ENCODE measurements at regions not wholly inside any gene's neighbourhood (a gene's known extent, or its start where the extent isn't known, plus 50 kb on each side); places are given as distances from the start of the nearest gene placed in this dataset.
"Not testable (repeated sequence)": the region's sequence is repeated elsewhere in the genome, so short reads cannot be mapped to it uniquely, and the experiment has no call there.

DNA sequence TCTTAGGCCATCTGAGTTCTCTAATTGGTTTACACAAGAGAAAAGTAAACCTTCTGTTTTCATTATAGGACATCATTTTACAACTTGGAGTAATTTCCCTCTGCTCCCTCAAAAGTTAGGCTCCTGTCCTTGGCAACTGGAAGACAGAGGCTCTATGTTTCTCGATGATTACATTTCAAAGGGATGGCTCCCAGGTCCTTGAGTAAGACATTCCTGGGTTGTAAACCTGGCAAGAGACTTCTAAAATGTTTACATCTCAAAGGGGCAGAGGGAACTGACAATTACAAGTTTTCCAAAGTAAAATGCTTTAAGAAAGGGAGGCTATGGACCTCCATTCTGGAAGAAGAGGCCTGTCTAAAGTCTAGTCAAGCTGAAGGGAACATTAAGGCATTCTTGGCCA lies 268.3 kb upstream of the REG3G start:
- DNase-seq: no peak

DNA sequence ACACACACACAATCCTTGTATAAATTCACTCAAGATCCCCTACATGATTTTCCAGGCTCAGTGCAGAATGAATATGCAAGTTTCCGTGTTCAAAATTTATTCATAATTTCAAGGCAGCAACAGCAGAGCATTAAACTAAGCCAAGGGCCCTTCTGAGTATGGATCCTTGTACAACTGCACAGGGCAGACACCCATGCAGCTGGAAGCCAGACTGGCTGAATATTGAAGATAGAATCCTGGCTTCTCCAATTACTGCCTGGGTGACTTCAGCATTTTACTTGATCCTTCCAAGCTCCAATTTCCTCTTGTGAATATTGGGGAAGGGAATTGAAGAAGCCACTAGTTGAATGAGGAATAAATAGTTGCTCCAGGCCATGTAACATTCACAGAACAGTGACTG lies 267.9 kb upstream of the REG3G start:
- no peak for DNase-seq

DNA sequence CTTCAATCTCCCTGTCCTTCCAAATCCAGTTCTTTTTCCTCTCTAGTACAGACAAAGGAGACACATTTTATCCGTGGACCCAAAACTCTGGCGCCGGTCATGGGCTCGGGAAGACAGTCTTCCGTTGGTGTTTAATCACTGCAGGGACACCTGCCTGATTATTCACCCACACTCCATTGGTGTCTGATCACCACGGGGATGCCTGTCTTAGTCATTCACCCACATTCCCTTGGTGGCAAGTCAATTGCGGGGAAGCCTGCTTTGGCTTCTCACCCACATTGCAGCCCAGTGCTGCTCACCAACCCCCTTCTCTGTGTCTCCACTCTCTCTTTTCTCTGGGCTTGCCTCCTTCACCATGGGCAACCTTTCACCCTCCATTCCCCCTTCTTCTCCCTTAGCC lies 266.7 kb upstream of the REG3G start:
- DNase-seq: not testable (repeated sequence)

DNA sequence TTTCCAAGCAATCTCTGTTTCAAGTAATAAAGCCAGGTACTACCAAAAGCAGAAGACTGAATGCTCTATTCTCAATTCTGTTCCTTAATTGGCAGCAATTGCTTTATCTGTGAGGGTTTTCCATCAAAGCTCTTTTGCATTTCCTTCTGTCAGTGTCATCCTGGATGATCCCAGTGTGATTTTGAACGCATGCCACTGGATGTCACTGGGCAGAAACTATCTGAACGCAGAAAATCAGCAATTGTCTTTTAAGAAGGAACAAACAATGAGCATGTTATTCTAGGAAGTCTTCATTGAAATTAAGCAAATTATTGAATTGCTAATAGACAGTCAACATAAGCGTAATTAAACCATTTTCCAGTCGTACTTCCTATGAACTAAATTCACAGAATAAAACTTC lies 259.0 kb upstream of the REG3G start:
- DNase-seq: no peak

DNA sequence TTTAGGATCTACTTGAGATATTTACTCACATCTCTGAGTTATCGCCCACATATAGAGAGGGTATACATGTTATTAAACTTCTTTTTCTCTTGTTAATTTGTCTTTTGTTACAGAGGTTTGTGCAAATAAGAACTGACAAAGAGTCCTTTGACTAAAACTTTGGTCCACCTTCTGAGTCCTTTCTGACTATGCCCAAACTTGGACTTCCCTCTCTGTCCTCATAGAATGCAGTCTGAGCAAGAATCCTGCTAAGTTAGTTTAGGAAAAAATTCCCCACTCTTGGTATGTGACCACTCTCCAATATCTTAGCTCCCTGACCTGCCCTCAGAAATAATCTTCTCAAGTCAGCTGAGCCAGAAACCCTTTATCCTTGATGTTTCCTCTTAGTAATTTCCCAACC lies 257.5 kb upstream of the REG3G start:
- no peak for DNase-seq

DNA sequence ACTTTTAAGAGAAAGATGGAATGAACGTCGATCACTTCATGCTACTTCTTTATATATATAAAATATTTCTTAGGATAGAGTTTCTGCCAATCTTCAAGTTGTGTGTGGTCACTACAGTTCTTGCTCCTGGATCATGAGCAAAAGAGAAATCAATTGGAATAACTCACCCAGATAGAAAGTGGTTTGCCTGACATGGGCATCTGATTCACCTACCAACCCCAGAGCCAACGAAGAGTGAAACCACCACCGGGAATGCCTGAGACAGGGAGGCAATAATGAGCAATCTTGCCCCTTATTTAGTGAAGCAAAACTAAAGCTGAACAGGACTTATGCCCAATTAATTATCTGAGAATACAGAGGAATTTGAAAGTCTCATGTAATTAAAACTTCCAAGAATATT lies 250.2 kb upstream of the REG3G start:
- DNase-seq: no peak

DNA sequence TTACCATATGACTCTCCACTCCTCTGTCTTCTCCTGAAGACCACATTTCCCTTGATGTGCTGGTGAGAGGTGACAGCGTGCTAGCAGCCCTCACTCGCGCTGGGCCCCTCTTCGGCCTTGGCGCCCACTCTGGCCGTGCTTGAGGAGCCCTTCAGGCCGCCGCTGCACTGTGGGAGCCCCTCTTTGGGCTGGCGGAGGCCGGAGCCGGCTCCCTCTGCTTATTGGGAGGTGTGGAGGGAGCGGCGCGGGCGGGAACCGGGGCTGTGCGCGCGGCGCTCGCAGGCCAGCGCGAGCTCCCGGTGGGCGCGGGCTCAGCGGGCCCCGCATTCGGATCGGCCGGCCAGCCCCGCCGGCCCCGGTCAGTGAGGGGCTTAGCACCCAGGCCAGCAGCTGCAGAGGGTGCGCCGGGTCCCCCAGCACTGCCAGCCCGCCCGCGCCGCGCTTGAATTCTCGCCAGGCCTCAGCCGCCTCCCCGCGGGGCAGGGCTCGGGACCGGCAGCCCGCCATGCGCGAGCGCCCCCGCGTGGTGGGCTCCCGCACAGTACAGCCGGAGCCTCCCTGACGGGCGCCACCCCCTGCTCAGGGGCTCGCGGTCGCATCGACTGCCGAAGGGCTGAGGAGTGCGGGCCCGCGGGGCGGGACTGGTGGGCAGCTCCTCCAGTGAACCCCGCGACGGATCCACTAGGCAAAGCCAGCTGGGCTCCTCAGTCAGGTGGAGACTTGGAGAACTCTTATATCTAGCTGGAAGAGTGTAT lies 246.6 kb upstream of the REG3G start:
- no peak for DNase-seq

DNA sequence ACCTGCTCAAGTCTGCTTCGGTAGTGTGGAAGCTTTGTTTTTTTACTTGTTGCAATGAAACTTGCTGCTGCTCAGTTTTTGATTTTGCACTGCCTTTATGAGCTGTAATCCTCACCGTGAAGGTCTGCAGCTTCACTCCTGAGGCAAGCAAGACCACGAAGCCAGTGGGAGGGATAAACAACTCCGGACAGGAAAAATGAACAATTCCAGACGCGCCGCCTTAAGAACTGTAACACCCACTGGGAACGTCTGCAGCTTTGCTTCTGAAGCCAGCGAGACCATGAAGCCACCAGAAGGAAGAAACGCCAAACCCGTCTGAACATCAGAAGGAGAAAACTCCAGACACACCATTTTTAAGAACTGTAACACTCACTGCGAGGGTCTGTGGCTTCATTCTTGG lies 245.7 kb upstream of the REG3G start:
- DNase-seq: no peak

DNA sequence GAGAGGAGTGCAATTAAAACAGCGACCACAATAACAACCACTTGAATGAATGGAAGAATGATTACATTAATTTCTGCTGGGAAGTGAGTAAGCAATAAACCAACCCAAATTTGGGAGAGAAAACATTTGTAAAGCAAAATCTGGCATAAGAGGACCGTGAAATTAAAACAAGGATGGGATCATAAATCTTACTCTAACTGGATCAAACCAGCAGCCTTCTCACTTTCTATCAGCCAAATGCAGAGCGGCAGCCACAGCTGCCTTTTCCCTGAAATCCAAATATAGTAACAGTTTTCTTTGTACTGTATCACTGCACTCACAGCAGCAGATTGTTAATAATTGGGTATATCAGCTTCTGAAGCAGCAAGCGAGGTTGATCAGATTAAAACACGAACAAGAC lies 245.2 kb upstream of the REG3G start:
- DNase-seq: no peak

DNA sequence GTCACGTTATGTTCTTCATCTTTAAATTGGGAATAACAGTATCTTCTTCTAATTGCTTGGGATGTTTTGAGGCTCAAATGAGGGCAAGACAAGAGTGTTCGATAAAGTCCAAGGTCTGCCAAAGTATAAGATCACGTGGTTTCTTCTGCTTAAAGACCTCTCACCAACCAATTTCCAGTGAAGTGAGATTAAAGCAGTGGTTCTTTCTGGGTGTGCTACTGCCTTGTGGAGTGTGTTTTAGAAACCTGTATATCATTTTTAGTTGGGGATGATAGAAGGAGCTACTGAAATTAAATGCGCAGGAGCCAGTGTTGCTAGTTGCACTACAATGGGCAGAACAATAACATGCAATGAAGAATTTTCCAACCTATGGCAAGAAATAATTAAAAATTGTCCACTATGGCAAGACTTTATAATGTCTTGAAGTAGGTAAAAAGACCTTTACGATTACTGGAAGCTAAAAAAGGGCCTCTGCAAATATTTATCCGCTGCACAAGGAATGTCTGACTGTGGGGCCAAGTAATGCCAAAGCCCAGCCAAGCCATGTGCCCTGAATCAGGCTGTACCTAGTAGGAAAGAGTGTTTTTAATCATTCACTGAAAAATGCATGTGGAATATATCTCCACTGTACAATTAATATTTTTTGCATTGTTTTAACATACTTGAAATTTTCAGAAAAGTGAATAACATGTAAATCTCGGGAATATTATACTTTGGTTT lies 244.5 kb upstream of the REG3G start:
- no peak for DNase-seq

DNA sequence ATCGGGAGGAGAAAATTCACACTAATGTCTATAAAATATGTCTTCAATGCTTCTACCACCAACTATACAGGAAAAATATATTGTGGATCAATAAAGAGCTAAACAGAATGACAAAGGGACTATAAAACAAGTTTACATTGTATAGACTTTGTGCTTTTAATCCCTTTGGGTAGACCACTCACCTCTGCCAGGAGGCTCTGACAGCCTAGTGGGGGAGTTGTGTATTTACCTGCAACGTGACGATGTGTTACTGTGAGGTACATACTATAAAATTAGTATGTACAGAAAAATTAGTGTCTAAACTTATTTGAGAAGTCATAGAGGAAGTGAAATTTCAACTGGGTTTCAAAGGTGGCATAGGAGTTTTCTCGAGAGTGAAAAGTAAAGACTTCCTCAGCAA lies 243.3 kb upstream of the REG3G start:
- DNase-seq: no peak

DNA sequence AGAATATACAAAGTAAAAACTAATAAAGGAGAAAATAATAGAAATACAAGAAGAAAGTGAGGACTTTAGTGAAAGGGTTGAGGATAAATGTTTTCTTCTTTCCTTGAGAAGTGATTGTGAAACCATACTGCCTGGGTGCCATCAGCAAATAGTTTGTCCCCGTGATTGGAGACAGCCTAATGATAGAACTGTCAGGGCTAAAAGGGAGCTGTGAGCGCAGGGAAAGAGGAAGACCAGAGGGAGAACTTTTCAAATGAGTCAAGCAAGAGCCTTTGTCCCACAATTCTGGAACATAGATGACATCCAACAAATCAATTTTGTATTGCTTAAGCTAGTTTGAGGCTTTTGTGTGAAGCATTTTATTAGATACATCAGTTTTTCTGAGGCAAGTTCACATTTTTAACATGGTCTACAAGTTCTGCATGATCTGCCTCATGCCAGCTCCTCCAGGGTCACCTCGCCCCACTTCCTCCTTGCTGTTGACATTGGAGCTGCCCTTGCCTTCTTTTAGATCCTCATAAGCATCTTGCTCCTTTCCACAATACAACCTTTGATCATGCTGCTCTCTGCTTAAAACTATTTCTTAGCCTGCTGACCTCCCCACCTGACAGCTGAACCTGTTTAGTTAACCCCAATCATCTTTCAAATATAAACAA lies 213.4 kb upstream of the REG3G start:
- DNase-seq: no peak

DNA sequence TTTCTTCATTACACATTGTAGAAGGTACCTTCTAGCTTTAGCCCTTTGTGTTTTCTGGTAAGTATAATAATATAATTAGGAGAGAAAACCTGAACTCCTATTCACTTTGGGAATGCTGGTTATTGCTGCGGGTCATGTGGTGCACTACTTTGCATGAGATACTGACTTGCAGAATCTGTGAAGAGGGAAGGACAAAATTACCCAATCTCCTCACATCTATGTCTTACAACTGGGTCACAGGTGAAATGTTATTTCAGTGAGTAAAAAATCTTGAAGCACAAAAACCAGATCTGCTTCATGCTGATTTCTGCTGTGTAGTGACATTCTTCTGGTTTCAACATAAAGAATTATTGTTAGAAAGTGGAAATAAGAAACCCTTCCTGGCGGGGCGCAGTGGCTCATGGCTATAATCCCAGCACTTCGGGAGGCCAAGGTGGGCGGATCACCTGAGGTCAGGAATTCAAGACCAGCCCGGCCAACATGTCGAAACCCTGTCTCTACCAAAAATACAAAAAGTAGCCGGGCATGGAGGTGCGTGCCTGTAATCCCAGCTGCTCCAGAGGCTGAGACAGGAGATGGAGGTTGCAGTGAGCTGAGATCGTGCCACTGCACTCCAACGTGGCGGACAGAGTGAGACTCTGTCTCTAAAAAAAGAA lies 211.0 kb upstream of the REG3G start:
- DNase-seq: no peak

DNA sequence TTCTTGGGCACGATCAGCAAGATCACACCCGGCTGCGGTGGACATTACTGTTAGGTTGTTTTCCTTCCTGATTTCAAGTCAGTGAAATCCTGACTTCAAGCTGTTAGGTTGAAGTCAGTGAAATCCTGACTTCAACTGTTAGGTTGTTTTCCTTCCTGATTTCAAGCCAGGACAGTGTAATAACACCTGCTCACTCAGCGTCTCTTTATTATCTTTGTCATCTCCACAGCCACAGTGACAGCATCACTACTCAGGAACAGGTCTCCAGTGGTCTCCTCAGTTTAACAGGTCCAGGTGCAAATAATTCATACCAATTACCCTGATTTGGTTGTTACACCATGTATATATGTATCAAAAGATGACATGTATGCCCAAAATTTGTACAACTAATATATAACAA lies 208.1 kb upstream of the REG3G start:
- DNase-seq: no peak

DNA sequence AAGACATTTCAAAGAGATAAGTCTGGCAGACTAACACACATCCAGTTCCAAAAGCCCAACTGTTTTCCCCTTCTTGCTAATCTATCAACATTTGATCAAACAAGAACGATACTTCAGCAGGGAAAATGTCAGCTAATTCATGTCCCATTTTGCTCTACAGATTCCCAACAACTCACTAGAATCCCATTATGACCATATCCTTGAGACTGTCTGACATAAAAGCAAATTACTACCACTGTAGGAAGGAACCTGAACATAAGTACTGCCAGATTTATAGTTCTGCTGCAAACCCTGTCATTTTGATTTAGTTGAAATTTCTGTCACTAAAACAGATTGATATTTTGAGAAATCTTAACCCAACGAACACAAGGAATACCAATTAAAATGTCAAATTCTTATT lies 193.0 kb upstream of the REG3G start:
- no peak for DNase-seq

DNA sequence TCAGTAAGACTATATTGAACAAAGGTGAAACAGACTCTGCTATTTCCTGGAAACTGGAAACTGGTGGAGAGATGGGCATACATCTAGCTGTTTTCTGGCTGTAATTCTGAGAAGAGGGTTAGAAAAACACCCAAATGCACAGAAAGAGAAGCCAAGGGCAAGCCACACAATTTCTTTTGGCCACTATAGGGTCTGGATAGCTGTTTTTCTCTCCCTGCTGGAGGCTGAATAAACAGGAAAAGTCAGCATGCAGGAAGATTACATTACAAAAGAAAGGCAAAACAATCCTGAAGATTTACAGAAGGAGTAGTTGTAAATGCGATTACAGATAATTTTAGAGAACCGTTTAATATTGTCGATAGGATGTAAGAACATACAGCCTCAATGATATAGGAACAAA lies 186.2 kb upstream of the REG3G start:
- DNase-seq: no peak

DNA sequence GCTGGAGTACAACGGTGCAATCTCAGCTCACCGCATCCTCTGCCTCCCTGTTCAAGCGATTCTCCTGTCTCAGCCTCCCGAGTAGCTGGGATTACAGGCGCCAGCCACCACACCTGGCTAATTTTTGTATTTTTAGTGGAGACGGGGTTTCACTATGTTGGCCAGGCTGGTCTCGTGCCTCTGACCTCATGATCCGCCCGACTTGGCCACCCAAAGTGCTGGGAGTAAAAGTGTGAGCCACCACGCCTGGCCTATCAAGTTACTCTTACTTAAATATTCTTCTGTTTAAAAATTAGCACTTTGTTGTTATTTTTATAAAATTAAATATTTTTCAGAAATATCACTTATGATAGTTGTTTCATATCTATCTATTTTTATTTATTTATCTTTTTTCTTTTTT lies 185.2 kb upstream of the REG3G start:
- DNase-seq: not testable (repeated sequence)

DNA sequence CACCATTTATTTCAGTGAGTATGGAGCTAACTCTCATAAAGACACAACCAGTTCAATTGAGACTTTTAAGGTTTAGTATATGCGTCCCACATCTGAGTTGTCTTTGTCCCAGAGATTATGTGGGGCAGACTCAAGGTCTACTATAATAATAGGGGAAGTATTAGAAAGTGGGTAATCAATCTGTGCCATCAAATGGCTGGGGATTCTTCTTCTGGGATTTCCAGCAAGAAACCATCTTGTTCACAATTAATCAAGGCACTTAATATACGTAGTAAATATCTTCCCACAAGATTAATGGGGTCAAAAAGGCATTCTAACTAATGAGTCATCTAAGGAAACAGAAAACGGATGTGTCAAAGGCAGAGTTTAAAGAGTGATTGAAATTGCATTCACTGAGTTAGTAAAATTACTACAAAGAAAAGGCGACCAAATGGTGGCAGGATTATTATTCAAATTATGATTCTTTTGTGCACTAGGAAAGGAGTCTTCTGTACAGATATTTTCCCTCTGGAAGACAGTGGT lies 179.8 kb upstream of the REG3G start:
- no peak for DNase-seq

DNA sequence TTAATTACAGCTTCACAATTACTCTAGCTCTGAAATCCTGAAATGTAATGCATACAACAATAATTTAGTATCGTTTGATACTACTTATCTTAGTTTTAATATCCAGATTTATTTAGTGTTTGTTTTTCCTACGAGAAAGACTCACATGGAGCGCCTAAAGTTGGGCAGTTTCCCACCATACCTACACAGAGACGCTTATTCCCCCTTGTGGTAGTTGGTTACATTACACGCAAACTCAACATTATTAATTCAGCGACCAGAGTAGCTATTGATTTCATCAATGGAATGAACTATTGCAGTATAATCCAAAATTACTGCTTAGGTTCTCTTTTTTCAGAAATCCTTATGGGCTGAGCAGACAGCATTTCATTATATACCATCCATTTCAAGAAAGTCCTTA lies 164.0 kb upstream of the REG3G start:
- peak; percentile 8 for DNase-seq

DNA sequence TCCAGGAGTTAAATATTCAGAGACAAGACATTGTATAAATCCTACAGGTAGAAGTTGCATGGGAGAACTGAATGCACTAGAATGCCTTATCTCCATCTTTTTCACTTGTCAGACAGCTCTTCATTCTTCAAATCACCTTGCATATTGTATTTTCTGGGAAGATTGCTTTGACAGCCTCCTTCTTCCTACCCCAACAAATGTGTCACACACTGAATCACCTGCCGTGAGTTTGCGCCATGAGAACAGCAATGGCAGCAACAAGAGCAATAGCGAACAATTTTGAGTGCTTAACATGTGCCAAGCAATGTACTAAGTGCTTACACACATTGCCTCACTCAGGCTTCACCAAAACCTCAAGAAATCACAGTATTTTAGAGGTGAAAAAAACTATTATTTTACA lies 161.3 kb upstream of the REG3G start:
- DNase-seq: no peak

DNA sequence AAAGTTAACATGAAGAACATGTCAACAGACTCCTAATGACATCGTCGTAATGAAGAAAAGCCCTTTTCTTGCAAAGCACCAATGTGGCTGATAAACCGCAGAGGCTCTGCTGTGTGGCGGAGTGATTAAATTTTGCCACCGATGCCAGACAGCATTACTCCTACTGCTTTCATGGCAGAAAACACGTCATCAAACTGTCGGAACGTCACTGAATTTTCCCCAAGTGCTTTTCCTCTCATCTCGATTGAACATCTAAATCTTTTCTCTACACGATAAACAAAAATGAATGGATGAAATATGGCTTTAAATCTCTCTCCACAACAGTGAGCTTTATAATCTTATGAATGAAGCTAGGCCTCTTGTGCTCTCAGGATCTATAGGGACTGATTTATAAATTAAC lies 159.8 kb upstream of the REG3G start:
- no peak for DNase-seq

DNA sequence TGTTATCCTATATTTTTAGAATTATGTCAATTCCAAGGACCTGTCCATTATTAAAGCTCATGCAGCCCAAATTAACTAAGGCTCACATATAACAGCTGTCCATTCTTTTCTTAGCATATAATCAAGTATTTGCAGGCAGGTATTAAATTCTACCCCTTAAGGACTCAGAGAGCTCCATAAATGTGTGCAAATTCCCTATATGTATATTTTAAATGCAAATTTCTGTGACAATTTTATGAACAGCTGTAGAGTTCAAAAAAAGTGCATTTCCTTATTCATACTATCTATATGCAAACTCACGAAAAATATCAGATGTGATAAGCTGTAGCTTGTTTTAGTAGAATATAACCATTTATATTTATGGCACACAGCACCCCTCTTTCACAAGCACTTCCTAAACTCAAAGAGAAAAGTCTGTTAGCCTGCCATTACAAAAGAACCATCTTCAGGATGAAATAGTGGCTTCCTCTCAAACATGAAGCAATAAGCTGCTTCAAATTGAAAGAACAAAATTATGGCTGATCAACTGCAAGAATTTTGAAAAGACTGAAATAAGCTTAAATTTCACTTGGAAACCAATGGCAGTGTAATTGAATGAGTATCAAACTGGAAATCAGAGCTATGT lies 155.0 kb upstream of the REG3G start:
- DNase-seq: no peak

DNA sequence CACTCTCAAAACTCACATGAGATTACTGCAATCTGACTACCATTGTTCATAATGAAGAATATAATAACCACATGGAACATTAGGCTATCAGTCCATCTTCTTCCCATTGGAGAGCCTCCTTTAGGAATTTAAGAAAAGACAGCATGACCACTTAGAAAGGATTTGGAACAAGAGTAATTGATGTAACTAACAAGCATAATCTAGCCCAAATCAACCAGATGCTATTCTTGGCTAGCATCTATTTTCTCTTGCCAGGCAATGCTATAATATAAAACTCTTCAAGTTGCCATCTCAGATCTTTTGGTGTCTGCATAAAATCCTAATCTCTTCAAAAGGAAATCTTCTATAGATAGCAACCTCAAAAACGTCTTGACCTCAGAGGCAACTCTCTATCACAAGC lies 152.0 kb upstream of the REG3G start:
- no peak for DNase-seq
